Loucy (cell line): ENCODE measurements at regions not wholly inside any gene's neighbourhood (a gene's known extent, or its start where the extent isn't known, plus 50 kb on each side); places are given as distances from the start of the nearest gene placed in this dataset.

ENCODE experiments used
- EZH2phosphoT487 ChIP-seq: fragments of 200-600 bp; IDR thresholded peaks from 2 replicates; pipeline ENCODE4 v1.6.1; 2018; ENCODE audit warnings: antibody characterized with exemption, mild to moderate bottlenecking, moderate library complexity, borderline replicate concordance
- TF ChIP-seq, protein P1 (sequence below): fragments of 200-600 bp; sonication (generic); conservative IDR thresholded peaks from 2 replicates; pipeline ENCODE4 v1.5.1; 2014; ENCODE audit warnings: mild to moderate bottlenecking, antibody characterized with exemption, low read length

GRCh38 chr2:235325151-235325550 is 168.7 kb upstream of the AGAP1 start:
- TF ChIP-seq, protein P1, sequence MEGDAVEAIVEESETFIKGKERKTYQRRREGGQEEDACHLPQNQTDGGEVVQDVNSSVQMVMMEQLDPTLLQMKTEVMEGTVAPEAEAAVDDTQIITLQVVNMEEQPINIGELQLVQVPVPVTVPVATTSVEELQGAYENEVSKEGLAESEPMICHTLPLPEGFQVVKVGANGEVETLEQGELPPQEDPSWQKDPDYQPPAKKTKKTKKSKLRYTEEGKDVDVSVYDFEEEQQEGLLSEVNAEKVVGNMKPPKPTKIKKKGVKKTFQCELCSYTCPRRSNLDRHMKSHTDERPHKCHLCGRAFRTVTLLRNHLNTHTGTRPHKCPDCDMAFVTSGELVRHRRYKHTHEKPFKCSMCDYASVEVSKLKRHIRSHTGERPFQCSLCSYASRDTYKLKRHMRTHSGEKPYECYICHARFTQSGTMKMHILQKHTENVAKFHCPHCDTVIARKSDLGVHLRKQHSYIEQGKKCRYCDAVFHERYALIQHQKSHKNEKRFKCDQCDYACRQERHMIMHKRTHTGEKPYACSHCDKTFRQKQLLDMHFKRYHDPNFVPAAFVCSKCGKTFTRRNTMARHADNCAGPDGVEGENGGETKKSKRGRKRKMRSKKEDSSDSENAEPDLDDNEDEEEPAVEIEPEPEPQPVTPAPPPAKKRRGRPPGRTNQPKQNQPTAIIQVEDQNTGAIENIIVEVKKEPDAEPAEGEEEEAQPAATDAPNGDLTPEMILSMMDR, result no peak
- TF ChIP-seq EZH2phosphoT487, result no peak
